GM21529 (cell line): ENCODE measurements at regions not wholly inside any gene's neighbourhood (a gene's known extent, or its start where the extent isn't known, plus 50 kb on each side); places are given as distances from the start of the nearest gene placed in this dataset.

Experiments used
- ATAC-seq: cut with Tn5 transposase; IDR thresholded peaks from one replicate; pipeline ENCODE4 v1.9.1; 2021; ENCODE audit not compliant: unreplicated experiment

DNA sequence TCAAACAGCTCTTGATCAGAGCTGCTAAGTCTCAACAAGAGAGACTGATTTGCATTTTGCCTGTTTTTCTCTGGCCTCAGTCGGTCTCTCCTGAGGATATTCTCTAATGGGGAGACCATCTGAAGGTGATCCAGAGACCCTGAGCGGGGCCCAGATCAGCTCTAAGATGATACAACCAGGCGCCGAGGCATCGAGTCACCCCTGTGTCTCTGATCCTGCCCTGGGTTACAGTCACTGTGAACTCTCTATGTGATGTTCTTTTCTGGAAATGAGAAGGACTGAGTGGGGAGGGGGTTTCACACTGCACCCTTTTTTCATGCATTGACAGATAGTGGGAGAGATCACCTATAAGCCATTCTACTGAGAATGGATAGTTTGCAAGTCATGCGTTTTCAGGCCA lies 247.6 kb upstream of the PWP1 start:
- ATAC-seq: no peak

DNA sequence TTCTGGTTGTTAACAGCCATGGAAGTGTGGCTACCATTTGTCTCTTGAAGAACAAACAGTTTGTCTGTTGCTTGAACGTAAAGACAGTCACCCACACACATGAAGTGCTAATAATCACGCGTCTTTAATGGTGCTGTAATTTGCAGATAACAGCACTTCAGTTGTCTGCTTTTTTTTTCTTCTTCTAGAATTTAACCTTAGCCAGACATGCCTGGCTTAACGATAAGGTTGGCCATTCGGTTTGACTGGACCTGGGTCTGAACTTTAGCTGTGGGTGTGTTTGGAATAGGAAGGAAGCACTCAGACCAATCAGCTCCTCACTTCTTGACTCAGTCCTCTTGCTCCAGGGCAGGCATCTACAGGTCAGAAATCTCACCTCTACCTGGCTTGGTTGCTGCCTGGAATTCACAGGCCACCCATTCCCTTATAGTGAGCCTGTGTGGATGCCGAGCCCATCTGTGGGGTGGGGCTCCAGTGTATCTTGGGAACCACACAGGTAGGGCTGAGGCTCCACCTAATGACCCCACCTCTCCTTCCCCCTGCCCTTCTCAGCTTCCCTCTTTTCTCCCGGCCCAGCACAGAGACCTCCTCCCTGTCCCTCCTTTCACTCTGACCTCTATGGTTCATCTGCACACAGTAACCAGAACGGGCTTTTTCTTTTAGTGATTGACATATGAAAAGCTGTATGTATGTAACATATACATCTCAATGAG lies 246.4 kb upstream of the PWP1 start:
- ATAC-seq: no peak

DNA sequence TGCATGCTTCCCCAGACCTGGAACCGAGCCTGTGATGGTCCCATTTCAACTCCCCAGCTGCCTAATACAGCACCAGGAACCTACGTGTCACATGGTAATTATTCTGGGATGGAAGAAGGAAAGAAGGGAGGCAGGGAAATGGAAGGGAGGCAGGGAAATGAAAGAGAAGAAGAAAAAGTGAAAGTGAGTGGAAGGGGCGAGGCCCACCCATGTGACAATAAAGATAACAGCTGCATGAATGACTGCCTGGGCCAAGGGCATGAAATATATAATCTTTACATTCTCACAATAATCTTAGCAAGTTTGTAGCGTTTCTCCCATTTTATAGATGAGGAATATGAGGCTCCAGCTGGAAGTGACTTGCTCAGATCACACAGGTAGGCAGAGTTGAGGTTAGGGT lies 245.0 kb upstream of the PWP1 start:
- ATAC-seq: no peak

DNA sequence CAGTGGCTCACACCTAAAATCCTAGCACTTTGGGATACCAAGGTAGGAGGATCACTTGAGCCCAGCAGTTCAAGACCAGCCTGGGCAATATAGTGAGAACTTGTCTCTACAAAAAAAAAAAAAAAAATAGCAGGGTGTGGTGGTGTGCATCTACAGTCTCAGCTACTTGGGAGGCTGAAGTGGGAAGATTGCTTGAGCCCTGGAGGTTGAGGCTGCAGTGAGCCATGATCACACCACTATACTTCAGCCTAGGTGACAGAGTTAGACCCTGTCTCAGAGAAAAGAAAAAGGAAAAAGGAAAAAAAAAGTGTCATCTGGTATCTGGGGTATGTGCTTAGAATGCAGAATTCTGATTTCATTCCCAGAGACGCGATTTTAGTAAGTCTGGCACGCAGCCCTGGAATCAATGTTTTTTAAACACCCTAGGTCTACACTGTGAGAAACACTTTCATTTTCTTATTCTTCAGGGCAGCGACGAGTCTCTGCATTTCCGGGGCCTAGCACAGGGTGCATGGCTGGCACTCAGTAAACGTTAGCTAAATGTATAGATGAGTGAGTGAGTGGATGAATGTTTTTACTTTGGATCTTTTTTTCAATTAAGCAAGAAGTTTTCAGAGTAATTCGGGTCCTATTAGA lies 243.8 kb upstream of the PWP1 start:
- no peak for ATAC-seq

DNA sequence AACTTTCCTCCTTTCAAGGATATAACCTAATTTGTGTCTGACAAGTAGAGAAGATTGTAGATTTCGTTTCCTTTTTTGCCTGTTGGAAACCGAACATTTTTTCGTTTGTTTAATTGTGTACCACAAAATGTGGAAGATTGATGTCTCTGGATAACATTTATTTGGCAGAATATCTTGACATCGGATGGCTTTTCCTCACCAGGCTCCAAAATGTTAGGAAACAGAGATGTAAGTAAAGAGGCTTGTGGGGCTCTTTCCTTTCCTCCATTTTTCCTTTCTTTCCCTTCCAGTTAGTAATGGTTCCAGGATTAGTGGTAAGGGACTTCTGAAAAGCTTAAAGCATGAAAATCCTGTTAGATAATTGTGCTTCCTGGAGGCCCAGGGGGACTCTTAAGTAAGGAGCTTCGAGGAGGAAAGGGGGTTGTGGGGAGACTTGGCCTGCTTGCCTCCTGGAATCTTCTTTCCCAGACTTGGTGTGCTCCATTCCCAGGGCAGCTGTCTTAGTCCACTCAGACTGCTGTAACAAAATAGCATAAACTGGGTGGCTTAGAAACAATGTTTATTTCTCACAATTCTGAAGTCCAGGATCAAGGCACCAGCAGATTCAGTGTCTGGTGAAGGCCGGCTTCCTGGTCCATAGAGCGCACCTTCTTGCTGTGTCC lies 243.1 kb upstream of the PWP1 start:
- ATAC-seq: no peak

DNA sequence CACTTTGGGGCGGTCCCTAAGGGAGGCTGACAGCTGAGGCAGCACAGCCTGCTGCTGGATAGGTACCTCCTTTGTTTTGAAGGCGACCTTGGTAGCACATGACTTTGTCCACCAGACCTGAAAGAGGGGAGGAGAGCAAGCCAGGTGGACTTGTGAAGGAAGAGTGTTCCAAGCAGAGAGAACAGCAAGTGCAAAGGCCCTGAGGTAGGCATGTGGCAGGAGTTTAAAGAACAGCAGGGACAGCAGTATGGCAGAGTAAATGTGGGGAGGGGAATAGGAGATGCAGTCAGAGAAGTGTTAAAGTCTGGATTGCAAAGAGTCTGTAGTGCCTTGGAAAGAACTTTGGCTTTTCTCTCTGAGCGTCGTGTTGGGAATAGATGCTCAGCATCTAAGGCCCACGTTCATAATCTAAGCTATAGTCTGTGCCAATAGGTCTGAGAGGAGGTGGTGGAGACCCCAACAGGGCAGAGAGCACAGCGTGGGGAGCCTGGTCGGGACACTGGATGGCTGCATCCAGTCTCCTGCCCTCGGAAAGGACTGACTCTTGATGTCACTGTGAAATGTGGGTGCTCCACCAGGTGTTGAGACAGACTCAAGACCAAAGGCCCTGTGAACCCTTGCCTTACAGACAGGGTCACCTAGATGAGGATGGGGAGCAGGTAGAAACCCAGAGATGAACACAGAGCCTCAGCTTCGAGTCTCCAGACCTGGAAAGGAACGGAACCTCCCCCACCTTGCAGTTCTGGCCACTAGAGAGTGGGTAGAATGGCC lies 242.1 kb upstream of the PWP1 start:
- ATAC-seq: no peak

DNA sequence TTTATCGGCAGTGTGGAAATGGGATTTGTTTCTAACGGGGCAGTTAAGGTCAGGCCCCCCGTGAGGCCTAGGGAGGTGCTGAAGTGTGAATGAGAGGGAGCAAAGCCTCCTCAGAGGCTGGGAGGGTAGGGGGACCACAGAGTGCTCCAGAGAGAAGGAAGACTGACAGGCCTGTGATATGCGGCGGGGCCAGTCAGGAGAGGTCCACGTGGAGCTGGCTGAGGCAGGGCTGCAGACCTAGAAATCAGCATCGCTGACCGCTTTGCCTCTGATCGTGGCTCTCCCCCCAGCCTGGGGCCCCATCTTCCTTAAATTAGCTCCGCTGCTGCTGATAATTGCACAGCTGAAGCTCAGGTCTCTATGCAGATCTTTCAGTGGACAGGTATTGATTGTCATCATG lies 240.8 kb upstream of the PWP1 start:
- no peak for ATAC-seq

DNA sequence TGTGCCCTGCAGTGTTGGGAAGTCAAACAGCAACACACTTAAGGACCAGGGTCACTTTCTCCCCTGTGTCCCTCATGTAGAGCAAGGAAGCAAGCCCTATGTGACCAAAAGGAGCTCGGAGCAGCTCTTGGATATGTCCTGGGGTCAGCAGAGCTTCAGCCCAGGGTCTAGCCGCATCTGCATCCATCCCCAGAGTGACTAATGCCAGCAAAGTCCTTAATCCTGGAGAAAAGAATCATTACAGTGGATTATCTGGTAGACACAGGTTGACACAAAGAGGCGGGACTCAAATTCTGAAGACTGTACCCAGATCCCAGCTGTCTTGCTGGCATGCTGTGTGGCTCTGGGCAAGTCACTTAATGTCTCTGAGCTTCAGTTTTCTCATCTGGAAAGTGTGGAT lies 239.1 kb upstream of the PWP1 start:
- ATAC-seq: no peak

DNA sequence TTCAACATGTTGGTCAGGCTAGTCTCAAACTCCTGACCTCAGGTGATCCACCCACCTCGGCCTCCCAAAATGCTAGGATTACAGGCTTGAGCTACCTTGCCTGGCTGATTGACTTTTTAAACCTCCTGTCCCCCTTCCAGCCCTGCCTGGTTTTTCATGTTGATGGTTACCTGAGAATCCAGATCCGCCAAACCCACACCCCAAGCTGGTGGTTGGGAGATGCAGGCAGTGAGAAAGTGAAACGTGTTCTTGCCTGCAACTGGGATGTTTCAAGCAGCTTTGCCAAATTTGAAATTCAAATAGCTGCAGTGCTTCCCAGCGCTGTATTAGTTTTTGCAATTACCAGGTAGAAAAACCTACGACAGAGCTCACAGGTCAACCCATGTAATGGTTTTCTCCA lies 238.3 kb upstream of the PWP1 start:
- no peak for ATAC-seq

DNA sequence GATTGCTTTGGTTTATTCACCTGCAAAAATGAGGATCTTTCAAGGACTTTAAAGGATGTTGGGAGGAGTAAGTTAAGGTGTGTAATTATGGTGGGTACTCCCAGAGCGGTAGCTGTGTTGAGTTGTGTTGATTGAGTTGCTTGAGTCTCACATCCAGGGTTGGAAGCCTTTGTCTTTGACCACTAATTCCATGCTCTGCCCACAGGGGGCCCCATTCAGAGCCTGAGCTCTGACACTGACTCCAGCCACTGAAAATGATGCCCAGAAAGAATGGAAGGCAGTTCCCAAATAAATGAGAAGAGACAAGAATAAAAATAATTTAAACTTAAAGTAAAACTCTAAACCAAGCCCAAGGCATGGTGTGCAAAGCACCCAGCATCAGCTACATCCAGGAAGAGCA lies 237.4 kb upstream of the PWP1 start:
- no peak for ATAC-seq

DNA sequence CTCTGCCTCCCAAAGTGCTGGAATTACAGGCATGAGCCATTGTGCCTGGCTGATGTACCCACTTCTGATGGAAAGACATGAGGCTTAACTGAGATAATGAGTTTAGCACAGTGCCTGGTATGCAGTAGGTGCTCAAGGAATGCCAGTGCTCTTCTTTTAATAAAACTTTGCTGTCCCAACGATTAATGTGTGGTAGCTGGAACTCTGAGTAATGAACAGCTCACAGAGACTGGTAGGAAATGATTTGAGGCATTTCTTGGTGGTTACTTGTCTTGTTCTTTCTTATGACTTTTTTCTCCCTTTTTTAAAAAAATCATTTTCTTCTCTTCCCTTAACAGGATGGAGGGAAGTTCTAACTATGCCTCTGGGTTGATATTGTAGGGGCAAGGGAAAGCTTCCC lies 235.7 kb upstream of the PWP1 start:
- ATAC-seq: no peak

DNA sequence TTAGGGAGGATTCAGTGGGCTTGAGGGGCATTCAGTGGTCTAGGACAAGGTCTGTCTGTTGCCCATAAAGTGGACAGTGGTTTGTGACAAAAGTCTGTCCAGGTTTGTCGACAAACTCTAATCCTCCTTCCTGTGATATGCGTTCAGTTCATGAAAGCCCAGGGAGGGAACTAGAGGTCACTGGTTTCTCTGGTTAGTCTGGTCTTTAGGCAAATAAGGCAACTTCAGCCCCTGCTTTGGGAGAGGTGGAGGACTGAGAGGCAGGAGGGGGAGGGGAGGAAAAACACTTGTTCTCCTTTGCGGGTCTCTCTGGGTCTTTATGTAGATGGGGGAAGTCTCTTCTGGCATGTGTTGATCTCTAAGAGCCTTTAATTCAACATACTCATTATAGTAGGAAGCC lies 235.1 kb upstream of the PWP1 start:
- no peak for ATAC-seq

DNA sequence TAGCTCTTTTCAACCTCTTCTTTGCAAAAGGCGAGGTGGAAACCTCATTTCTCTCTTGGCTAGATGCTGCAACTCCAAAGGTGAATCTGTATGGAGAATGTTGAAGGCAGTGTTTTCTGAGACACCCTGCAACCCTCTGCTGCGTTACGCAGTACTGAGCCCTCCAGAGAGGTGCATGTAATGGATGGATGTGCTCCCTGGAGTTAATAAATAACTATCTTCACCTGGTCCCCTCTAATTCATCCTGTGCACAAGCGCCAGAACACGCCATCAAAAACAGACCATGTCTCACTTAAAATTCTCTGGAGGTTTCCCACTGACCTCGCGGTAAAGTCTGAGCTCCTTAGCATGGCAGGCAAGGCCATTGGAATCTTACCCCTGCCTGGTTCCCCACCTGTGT lies 234.4 kb upstream of the PWP1 start:
- no peak for ATAC-seq

DNA sequence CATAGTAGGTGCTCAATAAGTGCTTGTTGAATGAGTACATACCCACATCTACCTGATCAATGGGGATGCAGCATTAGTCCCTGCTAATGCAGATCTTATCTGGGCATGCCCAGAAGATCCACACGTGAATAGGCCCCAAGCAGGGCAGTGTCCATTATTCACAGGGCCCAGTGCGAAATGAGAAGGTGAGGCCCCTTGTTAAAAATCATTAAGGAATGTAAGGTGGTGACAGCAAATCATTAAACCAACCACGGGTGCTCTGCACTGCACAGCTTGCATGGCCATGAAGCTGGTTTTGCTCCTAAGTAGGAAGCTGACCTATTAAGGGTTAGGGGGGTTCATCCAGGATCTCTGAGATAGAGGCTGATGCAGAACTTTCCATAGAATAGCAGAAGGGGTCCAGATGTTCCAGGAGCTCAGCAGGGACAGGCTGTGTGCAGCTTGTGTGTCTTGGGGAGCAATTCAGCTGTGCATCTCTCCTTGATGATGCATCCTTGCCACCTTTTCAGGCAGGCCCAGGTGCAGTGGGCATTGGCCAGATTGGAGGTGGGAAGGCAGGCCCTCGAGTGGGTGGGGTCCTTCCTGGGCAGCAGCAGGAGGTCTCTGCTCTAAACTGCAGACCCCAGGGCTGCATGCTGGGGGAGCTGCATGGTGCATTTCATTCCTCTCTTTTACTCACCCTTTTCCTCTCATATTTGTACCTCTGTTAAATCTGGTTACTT lies 231.3 kb upstream of the PWP1 start:
- no peak for ATAC-seq

DNA sequence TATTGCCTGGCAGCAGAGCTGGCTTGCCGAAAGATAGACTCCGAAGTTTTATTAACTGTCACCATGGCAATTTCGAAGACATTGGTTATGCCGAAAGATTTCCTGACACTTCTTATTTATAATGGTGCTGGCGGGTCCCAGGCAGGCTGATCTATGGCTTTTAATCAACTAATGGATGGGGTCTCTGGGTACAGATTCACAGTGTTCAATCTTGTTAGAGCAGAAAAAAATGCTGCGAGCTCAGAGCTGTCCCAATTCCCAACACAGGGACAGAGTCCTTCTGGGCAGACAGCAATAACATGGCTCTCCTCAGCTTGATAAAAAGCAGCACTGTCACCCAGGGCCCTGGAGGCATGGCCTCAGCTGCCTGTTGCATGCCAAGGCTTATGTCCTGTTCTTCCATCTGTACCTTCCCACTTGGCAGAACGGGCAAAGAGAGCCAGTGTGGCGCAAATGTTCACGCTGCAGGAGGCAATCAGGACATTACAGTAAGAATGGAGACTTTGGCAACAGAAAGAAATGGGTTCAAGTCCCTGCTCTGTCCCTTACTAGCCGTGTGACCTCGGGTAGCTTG lies 228.2 kb upstream of the PWP1 start:
- no peak for ATAC-seq

DNA sequence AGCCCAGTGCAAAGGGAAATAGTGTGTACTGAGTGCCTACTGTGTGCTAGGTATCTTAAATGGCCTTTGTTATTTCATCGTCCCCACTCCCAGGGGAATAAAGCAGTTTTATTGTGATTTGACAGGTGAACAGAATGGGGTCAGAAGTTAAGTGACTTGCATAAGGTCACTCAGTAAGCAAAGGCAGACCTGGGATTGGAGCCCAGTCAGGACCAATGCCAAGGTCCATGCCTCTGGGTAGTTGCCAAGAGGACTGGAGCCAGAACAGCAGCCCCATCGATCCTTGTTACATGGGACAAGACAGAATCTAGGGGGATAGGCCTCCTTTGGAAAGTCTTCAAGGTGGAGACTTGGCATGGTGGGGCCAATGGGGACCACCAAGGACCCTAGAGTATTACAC lies 227.4 kb upstream of the PWP1 start:
- no peak for ATAC-seq

DNA sequence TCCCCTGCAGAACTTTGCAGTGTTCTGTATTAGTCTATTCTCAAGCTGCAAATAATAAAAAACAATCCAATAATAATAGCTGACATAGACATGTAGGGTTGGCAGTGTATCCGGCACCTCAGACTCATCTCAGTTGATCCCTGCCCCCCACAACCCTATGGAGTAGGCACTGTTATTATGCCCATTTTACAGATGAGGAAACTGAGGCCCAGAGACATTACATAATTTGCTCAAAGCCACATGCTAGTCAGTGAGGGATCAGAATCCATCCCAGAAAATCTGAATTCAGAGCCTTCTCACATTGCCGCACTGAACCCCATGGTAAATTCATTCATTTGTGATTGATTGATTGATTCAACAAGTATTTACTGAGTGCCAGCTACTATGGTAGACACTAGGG lies 226.6 kb upstream of the PWP1 start:
- no peak for ATAC-seq

DNA sequence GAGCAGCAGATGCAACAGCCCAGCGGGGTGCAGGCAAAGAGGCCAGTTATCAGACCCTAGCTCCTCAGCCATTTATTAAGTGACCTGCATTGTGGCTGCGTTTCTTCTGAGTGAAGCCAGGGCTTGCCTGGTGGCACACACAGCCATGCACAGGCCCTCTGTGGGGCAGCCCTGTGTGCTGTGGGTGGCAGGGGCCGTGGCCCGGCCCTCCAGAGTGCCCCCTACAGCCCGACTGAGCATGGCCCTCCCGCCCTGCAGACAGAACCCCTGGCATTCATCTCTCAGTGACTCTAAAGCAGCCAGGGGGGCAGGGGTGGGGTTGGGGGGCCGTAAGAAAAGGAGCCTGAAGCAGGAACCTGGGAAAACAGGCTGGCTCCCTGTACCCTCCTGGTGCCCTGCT lies 226.0 kb upstream of the PWP1 start:
- ATAC-seq: no peak

DNA sequence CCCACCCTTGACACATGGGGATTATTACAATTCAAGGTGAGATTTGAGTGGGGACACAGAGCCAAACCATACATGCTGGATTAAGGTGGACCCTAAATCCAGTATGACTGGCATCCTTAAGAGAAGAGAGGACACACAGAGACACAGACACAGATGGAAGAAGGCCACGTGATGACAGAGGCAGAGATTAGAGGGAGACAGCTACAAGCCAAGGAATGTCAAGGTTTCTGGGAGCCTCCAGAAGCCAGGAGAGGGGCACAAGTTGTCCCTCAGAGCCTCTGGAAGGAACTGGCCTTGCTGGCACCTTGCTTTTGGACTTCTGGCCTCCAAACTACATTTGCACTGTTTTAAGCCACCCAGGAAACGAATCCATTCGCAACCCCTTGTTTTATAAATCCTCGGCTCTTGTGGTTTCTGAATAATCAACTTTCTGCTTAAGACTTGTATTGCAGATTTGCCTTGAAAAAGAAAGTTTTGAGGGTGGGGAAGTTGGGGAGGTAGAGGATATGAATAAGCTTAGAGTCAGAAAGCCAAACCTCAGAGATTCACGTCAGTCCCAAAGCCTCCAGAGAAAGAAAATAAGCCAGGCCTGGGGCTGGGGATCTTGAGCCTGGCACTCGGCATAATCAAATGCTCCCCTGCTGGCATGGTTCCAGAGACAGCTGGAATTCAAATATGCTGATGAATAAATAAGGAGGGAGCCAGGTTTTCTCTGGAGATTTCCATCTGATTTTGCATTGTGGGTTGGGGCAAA lies 224.2 kb upstream of the PWP1 start:
- no peak for ATAC-seq
